ENCODE measurements at regions not wholly inside any gene's neighbourhood (a gene's known extent, or its start where the extent isn't known, plus 50 kb on each side); places are given as distances from the start of the nearest gene placed in this dataset.

GRCh38 chr1:68785328-68785727 is 288.4 kb upstream of the DEPDC1 start:
- TF ChIP-seq GATA3 (IDR thresholded peaks at IDR 0.05; ENCODE audit: low read depth, low read length), result no peak
- no peak for TF ChIP-seq GATA2 (IDR thresholded peaks at IDR 0.05; ENCODE audit: low read depth, low read length)

- TF ChIP-seq GATA3 (IDR thresholded peaks at IDR 0.05; ENCODE audit: low read depth, low read length) (no peak), GATA2 (IDR thresholded peaks at IDR 0.05; ENCODE audit: low read depth, low read length) (no peak)
Measured at GRCh38 chr1:68788762-68789161, 291.9 kb upstream of the DEPDC1 start.

- no peak for TF ChIP-seq GATA3 (IDR thresholded peaks at IDR 0.05; ENCODE audit: low read depth, low read length)
- no peak for TF ChIP-seq GATA2 (IDR thresholded peaks at IDR 0.05; ENCODE audit: low read depth, low read length)
Measured at GRCh38 chr1:68791800-68792199, 294.9 kb upstream of the DEPDC1 start.

- no peak for TF ChIP-seq GATA2 (IDR thresholded peaks at IDR 0.05; ENCODE audit: low read depth, low read length)
- no peak for TF ChIP-seq GATA3 (IDR thresholded peaks at IDR 0.05; ENCODE audit: low read depth, low read length)
Measured at GRCh38 chr1:68795956-68796355, 299.1 kb upstream of the DEPDC1 start.

GRCh38 chr1:68796888-68797287 is 300.0 kb upstream of the DEPDC1 start:
- TF ChIP-seq GATA2 (IDR thresholded peaks at IDR 0.05; ENCODE audit: low read depth, low read length) (no peak), GATA3 (IDR thresholded peaks at IDR 0.05; ENCODE audit: low read depth, low read length) (no peak)

- TF ChIP-seq GATA2 (IDR thresholded peaks at IDR 0.05; ENCODE audit: low read depth, low read length), result no peak
- TF ChIP-seq GATA3 (IDR thresholded peaks at IDR 0.05; ENCODE audit: low read depth, low read length), result no peak
Measured at GRCh38 chr1:68798071-68798470, 301.2 kb upstream of the DEPDC1 start.

GRCh38 chr1:68799096-68799495 is 302.2 kb upstream of the DEPDC1 start:
- no peak for TF ChIP-seq GATA3 (IDR thresholded peaks at IDR 0.05; ENCODE audit: low read depth, low read length)
- TF ChIP-seq GATA2 (IDR thresholded peaks at IDR 0.05; ENCODE audit: low read depth, low read length), result no peak

GRCh38 chr1:68800182-68800581 is 303.3 kb upstream of the DEPDC1 start:
- TF ChIP-seq GATA2 (IDR thresholded peaks at IDR 0.05; ENCODE audit: low read depth, low read length) (no peak), GATA3 (IDR thresholded peaks at IDR 0.05; ENCODE audit: low read depth, low read length) (no peak)

- no peak for TF ChIP-seq GATA2 (IDR thresholded peaks at IDR 0.05; ENCODE audit: low read depth, low read length)
- TF ChIP-seq GATA3 (IDR thresholded peaks at IDR 0.05; ENCODE audit: low read depth, low read length), result no peak
Measured at GRCh38 chr1:68801440-68801839, 304.6 kb upstream of the DEPDC1 start.

GRCh38 chr1:68805097-68805641 is 308.3 kb upstream of the DEPDC1 start:
- TF ChIP-seq GATA2 (IDR thresholded peaks at IDR 0.05; ENCODE audit: low read depth, low read length) (no peak), GATA3 (IDR thresholded peaks at IDR 0.05; ENCODE audit: low read depth, low read length) (no peak)

GRCh38 chr1:68808351-68808750 is 311.5 kb upstream of the DEPDC1 start:
- TF ChIP-seq GATA2 (IDR thresholded peaks at IDR 0.05; ENCODE audit: low read depth, low read length) (no peak), GATA3 (IDR thresholded peaks at IDR 0.05; ENCODE audit: low read depth, low read length) (no peak)

GRCh38 chr1:68811806-68812205 is 314.9 kb upstream of the DEPDC1 start:
- TF ChIP-seq GATA3 (IDR thresholded peaks at IDR 0.05; ENCODE audit: low read depth, low read length) (no peak), GATA2 (IDR thresholded peaks at IDR 0.05; ENCODE audit: low read depth, low read length) (no peak)

GRCh38 chr1:68812333-68812732 is 315.5 kb upstream of the DEPDC1 start:
- TF ChIP-seq GATA3 (IDR thresholded peaks at IDR 0.05; ENCODE audit: low read depth, low read length) (no peak), GATA2 (IDR thresholded peaks at IDR 0.05; ENCODE audit: low read depth, low read length) (no peak)

- TF ChIP-seq GATA3 (IDR thresholded peaks at IDR 0.05; ENCODE audit: low read depth, low read length) (no peak), GATA2 (IDR thresholded peaks at IDR 0.05; ENCODE audit: low read depth, low read length) (no peak)
Measured at GRCh38 chr1:68814067-68814466, 317.2 kb upstream of the DEPDC1 start.

GRCh38 chr1:68815632-68816031 is 318.8 kb upstream of the DEPDC1 start:
- TF ChIP-seq GATA2 (IDR thresholded peaks at IDR 0.05; ENCODE audit: low read depth, low read length) (peak; percentile 68; the same call in 1 of the 2 replicates), GATA3 (IDR thresholded peaks at IDR 0.05; ENCODE audit: low read depth, low read length) (peak; percentile 36; the same call in 1 of the 2 replicates)
